ENCODE measurements at regions not wholly inside any gene's neighbourhood (a gene's known extent, or its start where the extent isn't known, plus 50 kb on each side); places are given as distances from the start of the nearest gene placed in this dataset.

GRCh38 chr2:144708626-144709025 lies 188.7 kb upstream of the ZEB2 start:
- Histone ChIP-seq H3K27me3 (ENCODE audit: control insufficient read depth in 3 of 3, insufficient read depth in 3 of 3, low read length in 3 of 3) (no peaks in the 10 kb centered on the region), H3K4me3 (ENCODE audit: low read depth in 1 of 3, low read length in 3 of 3) (no peak overlapping the region), H3K4me1 (ENCODE audit: control insufficient read depth in 3 of 3, insufficient read depth in 2 of 3, low read depth in 1 of 3, low read length in 2 of 3) (no peaks in the 10 kb centered on the region), H3K9me3 (ENCODE audit: control insufficient read depth in 2 of 2, insufficient read depth in 1 of 2, low read depth in 1 of 2, low read length in 1 of 2) (no peaks in the 10 kb centered on the region), H3K27ac (ENCODE audit: low read depth in 1 of 3, low read length in 2 of 3) (no peak overlapping the region), H3K36me3 (ENCODE audit: control insufficient read depth in 3 of 3, insufficient read depth in 2 of 3, low read depth in 1 of 3, low read length in 3 of 3) (no peaks in the 10 kb centered on the region)
- FAIRE-seq (no peak), DNase-seq (no peak)
- WGBS, 3 donors = 82 to 88% (median 83%) methylated on average over 2 of the region's 2 CpGs

GRCh38 chr2:144707736-144708326 lies 187.9 kb upstream of the ZEB2 start:
- Histone ChIP-seq H3K9me3 (ENCODE audit: control insufficient read depth in 2 of 2, insufficient read depth in 1 of 2, low read depth in 1 of 2, low read length in 1 of 2) (no peaks in the 10 kb centered on the region), H3K4me3 (ENCODE audit: low read depth in 1 of 3, low read length in 3 of 3) (no peak overlapping the region), H3K4me1 (ENCODE audit: control insufficient read depth in 3 of 3, insufficient read depth in 2 of 3, low read depth in 1 of 3, low read length in 2 of 3) (no peaks in the 10 kb centered on the region), H3K27ac (ENCODE audit: low read depth in 1 of 3, low read length in 2 of 3) (no peak overlapping the region), H3K27me3 (ENCODE audit: control insufficient read depth in 3 of 3, insufficient read depth in 3 of 3, low read length in 3 of 3) (no peaks in the 10 kb centered on the region), H3K36me3 (ENCODE audit: control insufficient read depth in 3 of 3, insufficient read depth in 2 of 3, low read depth in 1 of 3, low read length in 3 of 3) (no peaks in the 10 kb centered on the region)
- FAIRE-seq (no peak), DNase-seq (no peak)
- 82 to 84% (median 83%) methylated on average over 9 of the region's 9 CpGs for WGBS, 3 donors

- FAIRE-seq (no peak), DNase-seq (no peak)
- Histone ChIP-seq H3K4me1 (ENCODE audit: control insufficient read depth in 3 of 3, insufficient read depth in 2 of 3, low read depth in 1 of 3, low read length in 2 of 3) (no peaks in the 10 kb centered on the region), H3K4me3 (ENCODE audit: low read depth in 1 of 3, low read length in 3 of 3) (no peak overlapping the region), H3K27ac (ENCODE audit: low read depth in 1 of 3, low read length in 2 of 3) (no peak overlapping the region), H3K27me3 (ENCODE audit: control insufficient read depth in 3 of 3, insufficient read depth in 3 of 3, low read length in 3 of 3) (no peaks in the 10 kb centered on the region), H3K36me3 (ENCODE audit: control insufficient read depth in 3 of 3, insufficient read depth in 2 of 3, low read depth in 1 of 3, low read length in 3 of 3) (no peaks in the 10 kb centered on the region), H3K9me3 (ENCODE audit: control insufficient read depth in 2 of 2, insufficient read depth in 1 of 2, low read depth in 1 of 2, low read length in 1 of 2) (no peaks in the 10 kb centered on the region)
- WGBS, 3 donors = 95 to 97% (median 96%) methylated on average over 4 of the region's 4 CpGs
Measured at GRCh38 chr2:144706647-144707046, 186.7 kb upstream of the ZEB2 start.

- no peak for FAIRE-seq
- Histone ChIP-seq H3K27ac (ENCODE audit: low read depth in 1 of 3, low read length in 2 of 3) (no peak overlapping the region), H3K9me3 (ENCODE audit: control insufficient read depth in 2 of 2, insufficient read depth in 1 of 2, low read depth in 1 of 2, low read length in 1 of 2) (no peaks in the 10 kb centered on the region), H3K4me1 (ENCODE audit: control insufficient read depth in 3 of 3, insufficient read depth in 2 of 3, low read depth in 1 of 3, low read length in 2 of 3) (no peaks in the 10 kb centered on the region), H3K36me3 (ENCODE audit: control insufficient read depth in 3 of 3, insufficient read depth in 2 of 3, low read depth in 1 of 3, low read length in 3 of 3) (no peaks in the 10 kb centered on the region), H3K27me3 (ENCODE audit: control insufficient read depth in 3 of 3, insufficient read depth in 3 of 3, low read length in 3 of 3) (no peaks in the 10 kb centered on the region), H3K4me3 (ENCODE audit: low read depth in 1 of 3, low read length in 3 of 3) (no peak overlapping the region)
- DNase-seq = no peak
- 85 to 91% (median 87%) methylated on average over 4 of the region's 4 CpGs for WGBS, 3 donors
Measured at GRCh38 chr2:144705328-144706245, 185.7 kb upstream of the ZEB2 start.

GRCh38 chr2:144704709-144705095 lies 184.8 kb upstream of the ZEB2 start:
- Histone ChIP-seq H3K27ac (ENCODE audit: low read depth in 1 of 3, low read length in 2 of 3) (no peak overlapping the region), H3K36me3 (ENCODE audit: control insufficient read depth in 3 of 3, insufficient read depth in 2 of 3, low read depth in 1 of 3, low read length in 3 of 3) (no peaks in the 10 kb centered on the region), H3K4me1 (ENCODE audit: control insufficient read depth in 3 of 3, insufficient read depth in 2 of 3, low read depth in 1 of 3, low read length in 2 of 3) (no peaks in the 10 kb centered on the region), H3K4me3 (ENCODE audit: low read depth in 1 of 3, low read length in 3 of 3) (no peak overlapping the region), H3K27me3 (ENCODE audit: control insufficient read depth in 3 of 3, insufficient read depth in 3 of 3, low read length in 3 of 3) (no peaks in the 10 kb centered on the region), H3K9me3 (ENCODE audit: control insufficient read depth in 2 of 2, insufficient read depth in 1 of 2, low read depth in 1 of 2, low read length in 1 of 2) (no peaks in the 10 kb centered on the region)
- no peak for FAIRE-seq
- 76 to 80% (median 77%) methylated on average over 3 of the region's 3 CpGs for WGBS, 3 donors
- no peak for DNase-seq

GRCh38 chr2:144703852-144704708 lies 184.2 kb upstream of the ZEB2 start:
- Histone ChIP-seq H3K36me3 (ENCODE audit: control insufficient read depth in 3 of 3, insufficient read depth in 2 of 3, low read depth in 1 of 3, low read length in 3 of 3) (no peaks in the 10 kb centered on the region), H3K4me1 (ENCODE audit: control insufficient read depth in 3 of 3, insufficient read depth in 2 of 3, low read depth in 1 of 3, low read length in 2 of 3) (no peaks in the 10 kb centered on the region), H3K4me3 (ENCODE audit: low read depth in 1 of 3, low read length in 3 of 3) (no peak overlapping the region), H3K27ac (ENCODE audit: low read depth in 1 of 3, low read length in 2 of 3) (no peak overlapping the region), H3K9me3 (ENCODE audit: control insufficient read depth in 2 of 2, insufficient read depth in 1 of 2, low read depth in 1 of 2, low read length in 1 of 2) (no peaks in the 10 kb centered on the region), H3K27me3 (ENCODE audit: control insufficient read depth in 3 of 3, insufficient read depth in 3 of 3, low read length in 3 of 3) (no peaks in the 10 kb centered on the region)
- FAIRE-seq (no peak), DNase-seq (peak in 1 of 2 donors; percentile 64)
- WGBS, 3 donors = 45 to 52% (median 48%) methylated on average over 6 of the region's 6 CpGs

GRCh38 chr2:144702051-144702450 lies 182.1 kb upstream of the ZEB2 start:
- Histone ChIP-seq H3K27me3 (ENCODE audit: control insufficient read depth in 3 of 3, insufficient read depth in 3 of 3, low read length in 3 of 3) (no peaks in the 10 kb centered on the region), H3K4me3 (ENCODE audit: low read depth in 1 of 3, low read length in 3 of 3) (no peak overlapping the region), H3K9me3 (ENCODE audit: control insufficient read depth in 2 of 2, insufficient read depth in 1 of 2, low read depth in 1 of 2, low read length in 1 of 2) (no peaks in the 10 kb centered on the region), H3K4me1 (ENCODE audit: control insufficient read depth in 3 of 3, insufficient read depth in 2 of 3, low read depth in 1 of 3, low read length in 2 of 3) (no peaks in the 10 kb centered on the region), H3K27ac (ENCODE audit: low read depth in 1 of 3, low read length in 2 of 3) (no peak overlapping the region), H3K36me3 (ENCODE audit: control insufficient read depth in 3 of 3, insufficient read depth in 2 of 3, low read depth in 1 of 3, low read length in 3 of 3) (no peaks in the 10 kb centered on the region)
- FAIRE-seq (no peak), DNase-seq (no peak)
- 84 to 95% (median 91%) methylated on average over 1 of the region's 1 CpG for WGBS, 3 donors

- Histone ChIP-seq H3K9me3 (ENCODE audit: control insufficient read depth in 2 of 2, insufficient read depth in 1 of 2, low read depth in 1 of 2, low read length in 1 of 2) (no peaks in the 10 kb centered on the region), H3K36me3 (ENCODE audit: control insufficient read depth in 3 of 3, insufficient read depth in 2 of 3, low read depth in 1 of 3, low read length in 3 of 3) (no peaks in the 10 kb centered on the region), H3K27ac (ENCODE audit: low read depth in 1 of 3, low read length in 2 of 3) (no peak overlapping the region), H3K4me3 (ENCODE audit: low read depth in 1 of 3, low read length in 3 of 3) (no peak overlapping the region), H3K4me1 (ENCODE audit: control insufficient read depth in 3 of 3, insufficient read depth in 2 of 3, low read depth in 1 of 3, low read length in 2 of 3) (no peaks in the 10 kb centered on the region), H3K27me3 (ENCODE audit: control insufficient read depth in 3 of 3, insufficient read depth in 3 of 3, low read length in 3 of 3) (no peaks in the 10 kb centered on the region)
- FAIRE-seq = no peak
- no peak for DNase-seq
- WGBS, 3 donors = 85 to 90% (median 86%) methylated on average over 2 of the region's 2 CpGs
Measured at GRCh38 chr2:144701259-144701658, 181.3 kb upstream of the ZEB2 start.
